ENCODE measurements at regions not wholly inside any gene's neighbourhood (a gene's known extent, or its start where the extent isn't known, plus 50 kb on each side); places are given as distances from the start of the nearest gene placed in this dataset.

GRCh38 chr2:13252615-13253014 lies 535.9 kb downstream of the TRIB2 start:
- no peaks in the 10 kb centered on the region for H3K27me3 ChIP-seq
- H3K36me3 ChIP-seq: no peaks in the 10 kb centered on the region
- DNase-seq (no peak), ATAC-seq (no peak)
- H3K9me3 ChIP-seq: no peaks in the 10 kb centered on the region
- TF ChIP-seq CTCF (IDR thresholded peaks at IDR 0.05) (no peak), POLR2A (IDR thresholded peaks at IDR 0.05) (no peak)
- intact Hi-C loops (cut with DNase I): no loop called here
- H3K4me3 ChIP-seq: no peak overlapping the region
- no peak overlapping the region for H3K27ac ChIP-seq
- 54 to 65% (median 60%) methylated on average over 4 of the region's 4 CpGs for WGBS, 4 donors
- H3K4me1 ChIP-seq: no peaks in the 10 kb centered on the region

GRCh38 chr2:13255485-13255884 lies 538.7 kb downstream of the TRIB2 start:
- Histone ChIP-seq H3K27ac (no peak overlapping the region), H3K4me1 (no peaks in the 10 kb centered on the region), H3K4me3 (no peak overlapping the region), H3K27me3 (no peaks in the 10 kb centered on the region), H3K36me3 (no peaks in the 10 kb centered on the region), H3K9me3 (no peaks in the 10 kb centered on the region)
- DNase-seq (no peak), ATAC-seq (no peak)
- intact Hi-C loops (cut with DNase I): no loop called here
- 78 to 93% (median 82%) methylated on average over 1 of the region's 1 CpG for WGBS, 4 donors
- no peak for TF ChIP-seq POLR2A (IDR thresholded peaks at IDR 0.05)
- TF ChIP-seq CTCF (IDR thresholded peaks at IDR 0.05): no peak

- no peaks in the 10 kb centered on the region for H3K36me3 ChIP-seq
- 22 to 38% (median 31%) methylated on average over 2 of the region's 2 CpGs for WGBS, 4 donors
- peaks cover 0 to 19% (median 0%) of the 10 kb centered on the region in 12 donors for H3K9me3 ChIP-seq
- intact Hi-C loops (cut with DNase I): no loop called here
- H3K4me1 ChIP-seq: no peaks in the 10 kb centered on the region
- ATAC-seq (no peak), DNase-seq (no peak)
- no peak for TF ChIP-seq CTCF (IDR thresholded peaks at IDR 0.05)
- no peak for TF ChIP-seq POLR2A (IDR thresholded peaks at IDR 0.05)
- no peak overlapping the region for H3K4me3 ChIP-seq
- no peaks in the 10 kb centered on the region for H3K27me3 ChIP-seq
- no peak overlapping the region for H3K27ac ChIP-seq
Measured at GRCh38 chr2:13260402-13260801, 543.7 kb downstream of the TRIB2 start.

GRCh38 chr2:13266166-13266565 lies 549.4 kb downstream of the TRIB2 start:
- no peak for TF ChIP-seq POLR2A (IDR thresholded peaks at IDR 0.05)
- TF ChIP-seq CTCF (IDR thresholded peaks at IDR 0.05): no peak
- Histone ChIP-seq H3K9me3 (peaks cover 0 to 19% (median 0%) of the 10 kb centered on the region in 12 donors), H3K27me3 (no peaks in the 10 kb centered on the region), H3K4me1 (no peaks in the 10 kb centered on the region), H3K4me3 (no peak overlapping the region), H3K36me3 (no peaks in the 10 kb centered on the region), H3K27ac (no peak overlapping the region)
- DNase-seq (no peak), ATAC-seq (no peak)
- intact Hi-C loops (cut with DNase I): no loop called here
- 53 to 65% (median 57%) methylated on average over 1 of the region's 1 CpG for WGBS, 4 donors

Measured in heart left ventricle (tissue), 16 donors.